Nephron progenitor cell (in vitro differentiated cells): ENCODE measurements at regions not wholly inside any gene's neighbourhood (a gene's known extent, or its start where the extent isn't known, plus 50 kb on each side); places are given as distances from the start of the nearest gene placed in this dataset.

Experiments
- DNase-seq: peaks from one replicate; pipeline ENCODE4 v3.0.0; 2021
- H3K27ac Mint-ChIP-seq: 2 replicates; pipeline ENCODE4 v1.8.0; 2021; ENCODE audit warnings: mild to moderate bottlenecking, moderate library complexity, mixed read lengths
- H3K27me3 Mint-ChIP-seq: 2 replicates; pipeline ENCODE4 v1.8.0; 2021; ENCODE audit warnings: mild to moderate bottlenecking, low read depth, mixed read lengths; ENCODE audit not compliant: poor library complexity
- H3K36me3 Mint-ChIP-seq: 2 replicates; pipeline ENCODE4 v1.8.0; 2021; ENCODE audit warnings: low read depth, mixed read lengths
- H3K4me1 Mint-ChIP-seq: 2 replicates; pipeline ENCODE4 v1.8.0; 2021; ENCODE audit warnings: mixed read lengths
- H3K4me3 Mint-ChIP-seq: 2 replicates; pipeline ENCODE4 v1.8.0; 2021; ENCODE audit warnings: mild to moderate bottlenecking, moderate library complexity, mixed read lengths
- H3K9me3 Mint-ChIP-seq: 2 replicates; pipeline ENCODE4 v1.8.0; 2021; ENCODE audit warnings: mild to moderate bottlenecking, moderate library complexity, mixed read lengths
- CTCF ChIP-seq: fragments of 200-600 bp; sonication (generic); IDR thresholded peaks from 2 replicates; pipeline ENCODE4 v1.5.0; 2021; ENCODE audit warnings: antibody characterized with exemption

- Mint-ChIP-seq H3K36me3 (peaks cover 8% of the 10 kb centered on the region), H3K4me1 (no peaks in the 10 kb centered on the region), H3K27me3 (peaks cover 6% of the 10 kb centered on the region), H3K9me3 (peaks cover 17% of the 10 kb centered on the region), H3K4me3 (no peak overlapping the region), H3K27ac (no peak overlapping the region)
- TF ChIP-seq CTCF: no peak
- DNase-seq: no peak
These were observed 117.3 kb upstream of the INHBA start for GRCh38 chr7:41820111-41820671.

GRCh38 chr7:41819645-41820044, 116.8 kb upstream of the INHBA start:
- Mint-ChIP-seq H3K27me3 (peaks cover 7% of the 10 kb centered on the region), H3K27ac (no peak overlapping the region), H3K9me3 (peaks cover 17% of the 10 kb centered on the region), H3K4me3 (no peak overlapping the region), H3K36me3 (peaks cover 8% of the 10 kb centered on the region), H3K4me1 (no peaks in the 10 kb centered on the region)
- TF ChIP-seq CTCF: no peak
- DNase-seq: no peak

GRCh38 chr7:41818765-41819398, 116.0 kb upstream of the INHBA start:
- Mint-ChIP-seq H3K4me3 (no peak overlapping the region), H3K4me1 (no peaks in the 10 kb centered on the region), H3K36me3 (peaks cover 8% of the 10 kb centered on the region), H3K9me3 (peaks cover 17% of the 10 kb centered on the region), H3K27ac (no peak overlapping the region), H3K27me3 (peaks cover 7% of the 10 kb centered on the region)
- no peak for DNase-seq
- no peak for TF ChIP-seq CTCF

- no peak for DNase-seq
- no peaks in the 10 kb centered on the region for H3K4me1 Mint-ChIP-seq
- peaks cover 7% of the 10 kb centered on the region for H3K27me3 Mint-ChIP-seq
- H3K27ac Mint-ChIP-seq: no peak overlapping the region
- peaks cover 17% of the 10 kb centered on the region for H3K9me3 Mint-ChIP-seq
- TF ChIP-seq CTCF: no peak
- peaks cover 8% of the 10 kb centered on the region for H3K36me3 Mint-ChIP-seq
- H3K4me3 Mint-ChIP-seq: no peak overlapping the region
These were observed 114.5 kb upstream of the INHBA start for GRCh38 chr7:41817386-41817785.

- H3K4me1 Mint-ChIP-seq: no peaks in the 10 kb centered on the region
- H3K9me3 Mint-ChIP-seq: peaks cover 17% of the 10 kb centered on the region
- H3K27me3 Mint-ChIP-seq: peaks cover 7% of the 10 kb centered on the region
- H3K36me3 Mint-ChIP-seq: peaks cover 8% of the 10 kb centered on the region
- no peak for DNase-seq
- H3K4me3 Mint-ChIP-seq: no peak overlapping the region
- no peak for TF ChIP-seq CTCF
- H3K27ac Mint-ChIP-seq: no peak overlapping the region
These were observed 113.2 kb upstream of the INHBA start for GRCh38 chr7:41816111-41816510.

- H3K9me3 Mint-ChIP-seq: peaks cover 18% of the 10 kb centered on the region
- H3K4me3 Mint-ChIP-seq: no peak overlapping the region
- DNase-seq: no peak
- H3K27me3 Mint-ChIP-seq: peaks cover 8% of the 10 kb centered on the region
- H3K4me1 Mint-ChIP-seq: no peaks in the 10 kb centered on the region
- H3K27ac Mint-ChIP-seq: no peak overlapping the region
- no peak for TF ChIP-seq CTCF
- peaks cover 7% of the 10 kb centered on the region for H3K36me3 Mint-ChIP-seq
These were observed 112.0 kb upstream of the INHBA start for GRCh38 chr7:41814888-41815287.
